H1 (cell line): ENCODE measurements at regions not wholly inside any gene's neighbourhood (a gene's known extent, or its start where the extent isn't known, plus 50 kb on each side); places are given as distances from the start of the nearest gene placed in this dataset.
A peak's percentile ranks its signal among the peaks of the same experiment; 100 is the strongest.

Experiments used
- CBX5 ChIP-seq: fragments of 300-800, 300-1000 bp; sonication (generic); IDR thresholded peaks from 2 replicates; pipeline ENCODE4 v1.7.1; 2016; ENCODE audit warnings: antibody characterized with exemption, low read length, low read depth
- CBX8 ChIP-seq: fragments of 300-800, 300-1000 bp; sonication (generic); IDR thresholded peaks from 2 replicates; pipeline ENCODE4 v1.7.1; 2016; ENCODE audit warnings: low read depth, low read length, borderline replicate concordance
- CHD7 ChIP-seq: fragments of 300-600 bp; sonication (generic); IDR thresholded peaks from 2 replicates; pipeline ENCODE4 v1.7.1; 2012; ENCODE audit warnings: low read length, moderate library complexity, mild to moderate bottlenecking, inconsistent platforms; ENCODE audit not compliant: insufficient replicate concordance
- HDAC2 ChIP-seq, 2 experiments: fragments of 300-600 bp in 1 of 2; sonication (generic) in 1 of 2; IDR thresholded peaks; 2 replicates each; pipeline ENCODE4 v1.6.1; 2011 to 2012; ENCODE audit warnings: low read depth in 2 of 2, low read length in 2 of 2, mild to moderate bottlenecking in 2 of 2, moderate library complexity in 2 of 2, borderline replicate concordance in 1 of 2, inconsistent platforms in 1 of 2
- POLR2AphosphoS5 ChIP-seq: IDR thresholded peaks from 2 replicates; pipeline ENCODE4 v1.6.1; 2011; ENCODE audit warnings: low read depth, low read length
- RAD21 ChIP-seq, 2 experiments: IDR thresholded peaks in 1 of 2; conservative IDR thresholded peaks in 1 of 2; 2 replicates each; pipeline ENCODE4 v1.6.1; 2011; ENCODE audit warnings: low read depth in 2 of 2, low read length in 2 of 2, improper control_type of control experiment in 1 of 2, inconsistent platforms in 1 of 2, mild to moderate bottlenecking in 1 of 2, moderate library complexity in 1 of 2
- RBBP5 ChIP-seq: IDR thresholded peaks from 2 replicates; pipeline ENCODE4 v1.7.1; 2012; ENCODE audit warnings: low read depth, mild to moderate bottlenecking, inconsistent platforms, low read length, moderate library complexity, borderline replicate concordance
- RFX5 ChIP-seq: IDR thresholded peaks from 2 replicates; pipeline ENCODE4 v1.6.1; 2011; ENCODE audit warnings: low read depth, low read length, improper control_type of control experiment, borderline replicate concordance
- RXRA ChIP-seq: IDR thresholded peaks from 2 replicates; pipeline ENCODE4 v1.6.1; 2011; ENCODE audit warnings: low read depth, mild to moderate bottlenecking, low read length, moderate library complexity; ENCODE audit not compliant: insufficient read depth
- SP1 ChIP-seq: IDR thresholded peaks from 2 replicates; pipeline ENCODE4 v1.6.1; 2011; ENCODE audit warnings: low read depth, low read length
- TEAD4 ChIP-seq: IDR thresholded peaks from 2 replicates; pipeline ENCODE4 v1.6.1; 2012; ENCODE audit warnings: low read depth, low read length, inconsistent platforms, mixed read lengths
- ZNF274 ChIP-seq: IDR thresholded peaks from 2 replicates; pipeline ENCODE4 v1.7.0; 2012; ENCODE audit warnings: low read length, borderline replicate concordance; ENCODE audit errors: extremely low read depth

GRCh38 chr6:121619013-121619412 lies 183.6 kb downstream of the GJA1 start (continued):
- TF ChIP-seq POLR2AphosphoS5 (no peak), HDAC2 (IDR thresholded peaks at IDR 0.05; ENCODE audit: borderline replicate concordance in 1 of 2, low read depth in 2 of 2, low read length in 2 of 2) (no peak), RXRA (no peak), RBBP5 (no peak), CBX5 (no peak), CHD7 (peak; percentile 71), SP1 (0 out of 2 replicates have a peak, but pooled peaks have one; percentile 18), CBX8 (no peak), TEAD4 (no peak), RAD21 (IDR thresholded peaks at IDR 0.05 in 1 of 2, conservative IDR thresholded peaks at IDR 0.05 in 1 of 2; ENCODE audit: low read depth in 2 of 2, low read length in 2 of 2) (no peak), ZNF274 (no peak), RFX5 (no peak)
